ENCODE measurements at regions not wholly inside any gene's neighbourhood (a gene's known extent, or its start where the extent isn't known, plus 50 kb on each side); places are given as distances from the start of the nearest gene placed in this dataset.
A peak's percentile ranks its signal among the peaks of the same experiment; 100 is the strongest.

DNA sequence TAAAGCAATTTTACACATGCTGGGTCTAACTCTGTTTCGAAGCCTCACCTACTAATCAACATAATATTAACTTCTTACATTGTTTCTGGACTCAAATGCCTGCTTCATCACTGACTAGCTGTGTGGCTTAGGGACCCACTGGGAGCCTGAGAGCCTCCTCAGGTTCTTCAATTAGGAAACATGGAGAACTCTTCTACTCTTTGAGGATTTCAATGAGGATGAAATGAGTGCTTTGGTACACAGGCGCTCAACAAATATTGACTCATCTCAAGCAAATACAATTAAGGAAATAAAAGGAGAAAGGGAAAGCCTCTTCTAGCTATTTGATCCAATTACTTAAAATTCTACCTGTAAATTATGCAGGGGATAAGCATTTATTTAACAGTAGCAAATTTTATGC, 84.4 kb upstream of the JAK1 start:
- DNase-seq = no peak
- H3K27me3 Mint-ChIP-seq = no peaks in the 10 kb centered on the region
- H3K4me3 Mint-ChIP-seq = no peak overlapping the region
- ATAC-seq = no peak
- no peaks in the 10 kb centered on the region for H3K9me3 Mint-ChIP-seq
- H3K27ac Mint-ChIP-seq = no peak overlapping the region
- peaks cover 45% of the 10 kb centered on the region for H3K4me1 Mint-ChIP-seq

DNA sequence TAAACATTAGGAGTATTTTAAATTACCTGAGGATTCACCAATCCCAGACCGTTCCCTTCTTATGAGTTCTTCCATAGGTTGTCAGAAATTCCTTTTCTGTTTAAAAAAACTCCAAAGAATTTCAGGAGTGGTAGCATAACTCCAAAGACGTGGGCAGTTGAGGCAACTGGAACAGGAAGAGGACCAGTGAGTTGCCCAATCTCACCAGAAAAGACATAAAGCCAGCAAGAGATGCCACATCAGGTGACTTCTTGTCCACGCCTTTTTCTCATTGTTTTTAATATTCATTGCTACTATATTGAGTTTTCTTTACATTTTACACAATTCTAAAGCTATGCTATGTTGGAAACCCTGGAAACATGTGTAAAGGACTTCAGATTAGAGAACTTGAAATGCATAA, 88.1 kb upstream of the JAK1 start:
- no peak overlapping the region for H3K4me3 Mint-ChIP-seq
- peak overlapping the region in 1 of 2 donors; percentile 67 for H3K27ac Mint-ChIP-seq
- ATAC-seq = no peak
- no peak for DNase-seq
- no peaks in the 10 kb centered on the region for H3K27me3 Mint-ChIP-seq
- peaks cover 38% of the 10 kb centered on the region for H3K4me1 Mint-ChIP-seq
- no peaks in the 10 kb centered on the region for H3K9me3 Mint-ChIP-seq

DNA sequence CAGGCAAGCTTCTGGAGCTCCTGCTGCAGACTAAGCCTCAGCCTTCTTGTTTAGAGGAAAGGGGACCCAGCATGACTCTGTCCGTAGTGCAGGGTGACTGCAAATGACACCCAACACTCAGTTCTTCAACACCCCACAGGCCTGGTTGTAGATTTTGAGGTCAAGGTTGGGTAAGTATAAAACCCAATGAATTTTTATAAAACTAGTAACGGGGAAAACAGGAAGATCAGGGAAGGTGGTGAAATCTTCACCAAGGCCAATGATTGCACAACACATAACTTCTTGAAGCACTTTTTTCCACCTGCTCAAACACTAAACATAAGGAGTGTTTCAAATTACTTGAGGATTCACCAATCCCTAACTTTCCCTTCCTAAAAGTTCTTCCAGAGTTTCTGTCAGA, 89.4 kb upstream of the JAK1 start:
- Mint-ChIP-seq H3K27ac (no peak overlapping the region), H3K4me1 (peaks cover 33% of the 10 kb centered on the region), H3K9me3 (no peaks in the 10 kb centered on the region), H3K4me3 (no peak overlapping the region), H3K27me3 (no peaks in the 10 kb centered on the region)
- ATAC-seq (no peak), DNase-seq (no peak)

DNA sequence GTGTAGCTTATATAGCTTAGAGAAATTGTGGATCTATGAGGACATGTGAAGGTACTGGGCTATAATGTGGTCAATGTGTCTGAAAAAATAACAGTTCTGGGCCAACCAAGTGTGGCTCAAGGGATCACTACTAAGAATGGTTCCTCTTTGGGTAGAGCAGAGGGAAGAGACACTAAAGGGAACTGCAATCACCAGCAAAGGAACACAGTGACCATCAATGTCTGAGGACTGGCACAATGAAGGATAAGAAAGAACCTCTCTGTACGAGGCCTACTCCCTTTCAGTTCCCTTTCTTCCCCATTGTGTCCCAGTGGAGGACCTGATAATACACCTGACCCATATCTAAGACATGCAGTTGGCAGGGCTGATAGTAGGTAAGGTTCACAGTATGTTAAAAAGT, 89.9 kb upstream of the JAK1 start:
- DNase-seq (no peak), ATAC-seq (no peak)
- no peak overlapping the region for H3K27ac Mint-ChIP-seq
- H3K4me3 Mint-ChIP-seq = no peak overlapping the region
- H3K9me3 Mint-ChIP-seq = no peaks in the 10 kb centered on the region
- H3K4me1 Mint-ChIP-seq = peaks cover 29% of the 10 kb centered on the region
- H3K27me3 Mint-ChIP-seq = no peaks in the 10 kb centered on the region

DNA sequence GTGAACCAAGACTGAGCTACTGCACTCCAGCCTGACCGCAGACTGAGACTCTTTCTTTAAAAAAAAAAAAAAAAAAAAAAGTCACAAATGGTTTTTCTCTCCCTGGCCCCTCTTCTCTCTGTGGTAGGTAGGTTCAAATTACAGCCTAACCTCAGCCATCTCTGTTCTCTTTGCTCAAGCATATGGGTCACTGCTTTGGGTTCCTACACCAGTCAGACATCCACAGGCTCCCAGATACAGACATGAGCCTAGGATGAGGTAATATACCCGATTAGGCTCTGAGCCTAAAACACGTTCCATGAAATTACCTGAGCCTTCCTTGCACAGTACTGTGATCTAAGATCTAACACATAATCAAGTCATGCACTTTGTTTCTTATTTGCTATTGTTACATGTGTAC, 90.5 kb upstream of the JAK1 start:
- ATAC-seq = no peak

DNA sequence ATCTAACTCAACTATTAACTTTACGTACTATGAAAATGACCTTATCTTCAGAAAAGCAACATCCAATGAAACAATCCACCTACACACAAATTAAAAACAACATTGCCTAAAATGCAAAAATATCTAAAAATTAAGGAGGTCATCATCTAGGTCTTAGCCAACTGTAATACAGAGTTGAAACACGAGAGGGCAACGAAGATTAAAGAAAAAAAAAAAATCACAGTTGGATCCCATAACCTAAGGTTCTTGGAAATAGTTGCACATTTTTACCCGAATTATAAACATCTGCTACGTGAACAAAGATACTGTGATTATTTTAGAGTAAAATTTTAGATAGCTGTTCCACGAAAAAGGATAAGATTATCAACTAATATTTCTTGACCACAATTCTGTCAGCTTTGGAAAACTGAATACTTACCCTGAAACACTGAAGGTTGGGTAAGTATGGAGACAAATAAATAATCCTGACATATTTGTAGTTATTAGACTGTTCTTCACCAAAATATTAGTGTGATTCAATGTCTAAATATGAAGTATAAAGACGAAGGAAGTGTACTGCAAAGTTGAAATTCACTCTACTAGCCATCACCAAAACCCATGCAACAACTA, 88.0 kb upstream of the AK4 start:
- DNase-seq = no peak
- peaks cover 46% of the 10 kb centered on the region for H3K4me1 Mint-ChIP-seq
- no peak overlapping the region for H3K4me3 Mint-ChIP-seq
- no peaks in the 10 kb centered on the region for H3K9me3 Mint-ChIP-seq
- ATAC-seq = no peak
- H3K27me3 Mint-ChIP-seq = no peaks in the 10 kb centered on the region
- no peak overlapping the region for H3K27ac Mint-ChIP-seq

More for the DNA sequence above, 90.5 kb upstream of the JAK1 start:
- Mint-ChIP-seq H3K4me3 (no peak overlapping the region), H3K27me3 (no peaks in the 10 kb centered on the region), H3K4me1 (peaks cover 23% of the 10 kb centered on the region), H3K27ac (no peak overlapping the region), H3K9me3 (no peaks in the 10 kb centered on the region)
- DNase-seq = no peak

DNA sequence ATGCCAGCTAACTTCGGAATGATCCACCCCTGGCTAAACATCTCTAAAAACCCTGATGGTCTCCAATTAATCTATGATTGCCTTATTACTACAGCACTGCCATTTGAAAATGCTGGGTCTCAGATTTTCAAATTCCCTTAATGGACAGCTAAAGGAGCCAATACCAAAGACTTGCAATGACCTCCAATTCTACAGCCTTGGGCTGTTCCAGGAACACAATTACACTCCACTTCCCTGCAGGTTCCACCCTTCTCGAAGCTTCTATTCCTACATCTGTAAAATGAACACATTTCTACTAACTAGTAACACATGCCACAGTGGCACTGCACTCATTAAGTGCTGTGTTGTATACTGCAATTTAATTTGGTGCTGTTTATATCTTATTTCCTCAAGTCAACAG, 85.7 kb upstream of the AK4 start:
- H3K4me1 Mint-ChIP-seq = peaks cover 63% of the 10 kb centered on the region
- no peaks in the 10 kb centered on the region for H3K27me3 Mint-ChIP-seq
- H3K4me3 Mint-ChIP-seq = no peak overlapping the region
- H3K9me3 Mint-ChIP-seq = no peaks in the 10 kb centered on the region
- ATAC-seq = no peak
- DNase-seq = no peak
- H3K27ac Mint-ChIP-seq = no peak overlapping the region

DNA sequence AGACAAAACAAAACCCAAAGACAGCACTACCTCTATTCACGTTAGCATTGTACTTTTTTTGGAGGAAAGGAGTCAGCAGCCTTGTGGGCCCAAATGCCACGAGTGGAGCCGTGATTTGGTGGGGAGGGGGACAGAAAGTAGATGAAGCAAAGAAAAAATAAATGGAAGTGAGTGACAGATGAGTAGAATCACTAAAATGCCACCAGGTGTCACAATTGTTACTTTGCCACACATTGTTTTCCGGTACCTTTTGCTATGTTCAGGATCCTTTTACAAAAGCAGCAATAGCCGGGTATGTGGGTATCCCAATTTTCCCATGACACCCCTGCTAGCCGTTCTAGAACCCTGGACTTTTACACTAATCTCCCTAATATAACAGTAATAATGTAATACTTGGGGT, 85.0 kb upstream of the AK4 start:
- DNase-seq = no peak
- ATAC-seq = no peak
- Mint-ChIP-seq H3K27ac (no peak overlapping the region), H3K4me3 (no peak overlapping the region), H3K9me3 (no peaks in the 10 kb centered on the region), H3K27me3 (no peaks in the 10 kb centered on the region), H3K4me1 (peaks cover 63% of the 10 kb centered on the region)

DNA sequence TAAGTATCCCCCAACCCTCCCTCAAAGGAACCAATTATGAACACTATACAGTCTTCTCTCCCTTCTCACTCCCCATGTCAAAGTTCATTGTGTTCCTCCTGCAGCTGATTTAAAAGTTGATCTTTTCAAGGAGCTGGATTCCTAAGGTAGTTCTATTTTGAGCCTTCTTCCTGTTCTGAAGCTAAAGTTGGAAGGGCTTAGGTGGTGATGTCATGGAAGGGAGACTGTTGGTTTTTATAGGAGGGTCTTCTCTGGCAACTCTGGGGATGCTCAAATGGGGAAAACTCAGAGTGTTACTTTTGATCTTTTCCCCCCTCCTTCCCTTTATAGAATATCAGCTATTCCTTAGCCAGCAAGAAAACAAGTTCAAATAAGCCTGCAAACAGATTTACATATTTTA, 83.0 kb upstream of the AK4 start:
- Mint-ChIP-seq H3K4me1 (peaks cover 58% of the 10 kb centered on the region), H3K27me3 (no peaks in the 10 kb centered on the region), H3K9me3 (no peaks in the 10 kb centered on the region), H3K4me3 (peak overlapping the region; percentile 96), H3K27ac (no peak overlapping the region)
- no peak for DNase-seq
- no peak for ATAC-seq

DNA sequence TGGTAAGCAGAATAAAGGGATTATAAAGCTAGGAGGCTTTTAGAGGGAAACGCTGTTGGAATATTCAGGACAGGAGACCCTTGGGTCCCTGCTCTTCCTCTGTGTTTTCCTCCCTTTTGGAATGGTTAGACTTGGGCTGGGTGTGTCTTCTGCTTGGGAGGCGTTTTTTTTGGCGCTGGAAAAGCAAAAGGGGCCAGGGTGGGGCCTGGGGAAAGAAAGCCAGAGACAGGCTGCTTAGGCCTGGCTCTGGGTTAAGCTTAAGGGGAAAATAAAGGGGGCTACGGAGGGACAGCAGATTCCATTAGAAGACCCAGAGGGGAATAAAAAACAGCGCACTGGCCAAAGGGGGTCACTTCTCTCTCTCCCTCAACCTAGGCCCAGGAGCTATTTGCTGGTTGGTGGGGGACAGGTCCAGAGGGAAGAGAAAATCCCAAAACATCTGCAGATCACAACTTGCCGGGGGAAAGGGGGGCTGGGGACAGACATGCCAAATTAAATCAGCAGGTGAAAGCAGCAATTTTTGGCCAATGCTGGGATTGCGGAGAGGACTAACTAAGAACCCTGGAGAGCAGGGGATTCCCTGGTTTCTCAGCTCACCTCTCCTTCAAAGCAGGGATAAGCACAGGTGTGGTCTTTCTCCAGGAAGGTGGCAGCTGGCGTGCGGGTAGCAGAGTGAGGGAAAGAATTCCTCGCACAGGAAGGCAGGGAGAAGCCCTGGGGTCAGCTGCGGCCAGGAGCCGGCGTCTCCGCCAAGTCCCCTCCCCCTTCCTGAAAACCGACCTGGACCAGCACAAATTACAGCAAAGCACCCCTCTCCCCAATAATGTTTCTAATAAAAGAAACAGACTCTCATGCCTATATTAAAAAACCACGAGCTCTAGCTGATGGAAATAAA, 82.2 kb upstream of the AK4 start:
- Mint-ChIP-seq H3K9me3 (no peaks in the 10 kb centered on the region), H3K4me1 (peaks cover 63% of the 10 kb centered on the region), H3K27ac (peak overlapping the region; percentile 57 to 97), H3K4me3 (peak overlapping the region; percentile 96), H3K27me3 (no peaks in the 10 kb centered on the region)
- no peak for DNase-seq
- no peak for ATAC-seq

DNA sequence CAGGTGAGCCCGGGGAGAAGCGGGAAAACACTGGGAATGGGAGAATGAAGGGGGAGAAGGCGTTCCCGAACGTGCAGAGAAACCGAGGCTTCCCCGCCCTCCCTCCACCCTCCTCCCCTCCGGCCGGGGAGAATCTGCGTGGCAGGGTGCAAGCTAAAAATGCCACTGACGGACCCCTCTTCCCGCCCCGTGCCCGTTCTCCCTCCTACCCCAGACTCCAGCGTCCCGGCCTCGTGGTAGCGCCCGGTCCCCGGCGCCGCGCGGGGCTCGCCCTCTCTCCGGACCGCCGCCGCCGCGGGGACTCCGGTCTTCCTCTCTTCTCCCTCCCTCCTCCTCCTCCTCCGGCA, 81.6 kb upstream of the AK4 start:
- Mint-ChIP-seq H3K9me3 (no peaks in the 10 kb centered on the region), H3K4me3 (peak overlapping the region; percentile 96), H3K4me1 (peaks cover 63% of the 10 kb centered on the region), H3K27ac (peak overlapping the region; percentile 95 to 97), H3K27me3 (no peaks in the 10 kb centered on the region)
- no peak for DNase-seq
- ATAC-seq = no peak

DNA sequence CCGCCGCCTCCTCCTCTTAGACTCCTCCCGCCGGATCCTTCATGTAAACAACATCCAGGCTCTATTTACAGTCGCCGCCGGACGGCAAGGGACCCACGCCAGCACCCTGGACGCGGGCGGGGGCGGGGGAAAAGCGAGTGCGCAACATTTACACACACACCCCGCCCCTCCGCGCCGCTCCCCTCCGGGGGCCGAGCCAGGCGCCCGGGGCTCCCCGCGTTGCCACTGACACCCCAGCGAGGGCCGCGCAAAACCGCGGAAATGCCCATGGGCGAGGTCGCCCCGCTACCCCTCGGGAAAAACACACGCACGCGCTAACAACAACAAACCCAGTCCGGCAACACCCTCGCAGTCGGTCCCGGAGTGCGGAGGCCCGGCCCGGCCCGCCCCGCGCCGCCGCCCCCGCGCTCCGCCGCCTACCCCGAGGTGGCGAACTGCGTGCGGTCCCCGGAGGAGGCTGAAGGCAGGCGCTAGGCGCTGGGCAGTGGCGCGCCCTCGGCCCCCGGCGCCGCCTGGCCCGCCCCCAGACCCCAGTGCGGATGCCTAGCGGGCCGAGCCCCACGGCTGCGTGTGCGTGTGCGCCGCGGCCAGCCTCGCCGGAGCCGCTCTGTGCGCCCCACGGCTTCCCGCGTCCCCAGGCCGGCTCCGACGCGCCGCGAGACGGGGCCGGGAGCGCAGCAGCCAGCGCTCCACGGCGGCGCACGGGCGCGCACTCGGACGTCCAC, 81.1 kb upstream of the AK4 start:
- Mint-ChIP-seq H3K4me3 (peak overlapping the region; percentile 96), H3K9me3 (no peaks in the 10 kb centered on the region), H3K27me3 (no peaks in the 10 kb centered on the region), H3K27ac (peak overlapping the region; percentile 95 to 97), H3K4me1 (peaks cover 63% of the 10 kb centered on the region)
- DNase-seq (peak; percentile 71), ATAC-seq (peak; percentile 77)

DNA sequence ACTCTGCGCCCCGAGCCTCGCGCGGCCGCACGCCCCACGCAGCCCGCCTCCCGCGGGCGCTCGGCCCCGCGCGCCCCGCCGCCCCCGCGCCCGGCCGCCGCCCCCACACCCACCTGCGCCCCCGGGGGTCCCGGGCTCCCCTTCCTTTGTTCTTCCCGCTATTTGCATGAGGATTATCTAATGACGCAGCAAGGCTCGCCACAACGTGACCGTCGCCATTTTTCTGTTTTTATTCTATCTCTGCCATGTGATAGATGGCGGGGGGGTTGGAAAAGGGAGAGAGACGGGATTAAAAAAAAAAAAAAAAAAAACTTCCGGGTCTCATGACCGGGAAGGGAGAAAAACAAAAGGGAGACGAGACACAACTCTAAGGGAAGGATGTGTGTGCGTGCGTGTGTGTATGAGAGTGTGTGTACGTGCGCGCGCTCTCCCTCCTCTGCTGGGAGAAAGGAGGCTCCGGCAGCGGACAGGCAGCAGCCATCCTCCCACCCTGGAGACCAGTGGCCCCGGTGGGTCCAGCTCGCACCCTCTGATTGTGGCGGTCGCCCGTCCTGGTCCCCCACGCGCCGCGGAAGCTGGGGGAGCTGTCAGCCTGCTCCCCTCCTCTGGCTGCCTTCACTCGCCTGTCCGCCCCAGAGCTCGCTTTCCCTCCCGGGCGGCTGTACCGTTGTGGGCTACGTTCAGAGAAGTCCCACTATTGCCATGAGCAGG, 80.4 kb upstream of the AK4 start:
- ATAC-seq (peak; percentile 47), DNase-seq (peak; percentile 40 to 58)
- H3K9me3 Mint-ChIP-seq = no peaks in the 10 kb centered on the region
- peak overlapping the region; percentile 96 to 99 for H3K4me3 Mint-ChIP-seq
- peaks cover 62% of the 10 kb centered on the region for H3K4me1 Mint-ChIP-seq
- H3K27ac Mint-ChIP-seq = peak overlapping the region; percentile 100
- H3K27me3 Mint-ChIP-seq = no peaks in the 10 kb centered on the region

DNA sequence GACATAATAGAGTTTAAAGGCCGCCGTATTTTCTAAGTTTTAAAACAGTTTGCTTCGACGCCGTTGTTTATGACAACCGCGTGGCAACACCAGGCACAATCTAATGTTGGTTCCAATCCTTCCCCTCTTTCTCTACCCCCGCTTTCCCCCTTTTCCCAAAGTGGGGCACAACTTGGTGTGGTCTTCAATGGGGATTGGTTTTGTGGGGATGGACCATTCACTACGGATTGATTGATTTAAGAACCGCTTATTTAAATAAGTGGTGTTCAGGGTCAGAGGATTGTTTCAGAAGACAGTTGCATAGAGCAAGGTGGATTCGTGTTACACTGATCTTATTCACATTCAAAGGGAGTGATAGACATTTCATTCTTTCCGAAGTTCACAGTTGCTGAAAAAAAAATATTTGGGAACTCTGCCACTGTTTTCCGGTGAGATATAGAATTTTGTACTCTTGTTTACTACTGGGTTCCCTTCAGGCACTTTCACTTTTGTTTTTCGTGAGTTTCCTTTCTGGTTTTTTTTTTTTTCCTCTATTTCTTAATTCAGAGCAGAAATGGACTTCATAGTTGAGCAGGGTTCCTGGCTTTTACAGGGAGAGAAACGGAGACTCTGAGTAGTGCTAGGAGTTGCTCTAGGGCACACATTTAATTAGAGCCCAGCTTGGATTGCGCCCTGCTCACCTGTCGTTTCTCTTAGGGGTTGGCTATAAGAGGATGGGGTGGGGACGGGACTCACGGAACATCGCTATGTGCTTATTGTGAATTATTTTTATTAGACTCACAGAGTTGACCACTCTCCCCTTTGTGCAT, 79.6 kb upstream of the AK4 start:
- H3K4me3 Mint-ChIP-seq = peak overlapping the region; percentile 96 to 99
- ATAC-seq (no peak), DNase-seq (no peak)
- H3K4me1 Mint-ChIP-seq = peaks cover 55% of the 10 kb centered on the region
- H3K9me3 Mint-ChIP-seq = no peaks in the 10 kb centered on the region
- H3K27me3 Mint-ChIP-seq = no peaks in the 10 kb centered on the region
- H3K27ac Mint-ChIP-seq = peak overlapping the region; percentile 100

DNA sequence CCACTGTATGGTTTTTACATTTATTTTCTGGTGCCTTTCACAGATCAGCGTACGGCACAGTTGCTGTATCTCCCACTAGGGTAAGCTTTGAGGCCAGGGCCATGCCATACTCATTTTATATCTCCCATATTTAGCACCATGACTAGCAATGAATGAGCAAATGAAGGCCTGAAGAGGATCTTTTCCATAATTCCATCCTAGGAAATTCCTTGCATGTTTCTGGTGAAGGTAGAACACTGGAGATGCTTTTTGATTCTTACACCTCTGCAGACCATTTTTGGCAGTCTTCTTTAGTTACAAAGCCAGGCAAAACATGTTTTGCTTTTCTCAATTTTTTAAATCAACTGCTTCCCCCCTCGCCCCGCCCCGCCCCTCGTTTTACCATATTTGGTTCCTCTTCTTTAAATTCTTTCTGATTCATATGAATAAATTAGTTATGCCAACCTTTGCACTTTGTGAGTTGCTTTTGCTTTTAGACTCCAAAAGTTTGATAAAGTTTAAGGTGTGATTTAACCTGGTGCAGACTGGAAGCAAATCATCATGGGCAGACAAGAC, 78.9 kb upstream of the AK4 start:
- peak overlapping the region; percentile 100 for H3K27ac Mint-ChIP-seq
- no peaks in the 10 kb centered on the region for H3K9me3 Mint-ChIP-seq
- H3K4me3 Mint-ChIP-seq = peak overlapping the region; percentile 96 to 99
- no peak for ATAC-seq
- no peaks in the 10 kb centered on the region for H3K27me3 Mint-ChIP-seq
- DNase-seq = peak in 1 of 2 donors; percentile 17
- peaks cover 52% of the 10 kb centered on the region for H3K4me1 Mint-ChIP-seq
